ENCODE measurements at regions not wholly inside any gene's neighbourhood (a gene's known extent, or its start where the extent isn't known, plus 50 kb on each side); places are given as distances from the start of the nearest gene placed in this dataset.

DNA sequence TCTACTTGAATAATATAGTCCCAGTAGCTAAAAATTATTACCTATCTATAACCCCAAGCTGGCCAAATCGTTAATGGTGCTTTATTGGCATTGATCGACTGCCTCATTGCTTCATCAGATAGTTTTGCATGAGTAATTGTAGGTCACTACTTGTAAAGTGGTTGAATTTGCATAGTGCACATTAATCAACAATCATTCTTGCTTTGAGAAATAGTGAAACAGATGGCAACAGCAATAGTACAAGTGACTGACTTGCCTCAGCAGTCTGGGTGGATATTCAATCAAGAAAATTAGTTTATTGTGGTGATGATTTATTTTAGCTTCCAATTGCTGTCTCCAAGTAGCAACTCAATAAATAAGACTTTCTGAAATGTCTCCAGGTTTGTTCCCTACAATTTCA lies 117.8 kb upstream of the NRXN1 start:
- TF ChIP-seq, protein P1, sequence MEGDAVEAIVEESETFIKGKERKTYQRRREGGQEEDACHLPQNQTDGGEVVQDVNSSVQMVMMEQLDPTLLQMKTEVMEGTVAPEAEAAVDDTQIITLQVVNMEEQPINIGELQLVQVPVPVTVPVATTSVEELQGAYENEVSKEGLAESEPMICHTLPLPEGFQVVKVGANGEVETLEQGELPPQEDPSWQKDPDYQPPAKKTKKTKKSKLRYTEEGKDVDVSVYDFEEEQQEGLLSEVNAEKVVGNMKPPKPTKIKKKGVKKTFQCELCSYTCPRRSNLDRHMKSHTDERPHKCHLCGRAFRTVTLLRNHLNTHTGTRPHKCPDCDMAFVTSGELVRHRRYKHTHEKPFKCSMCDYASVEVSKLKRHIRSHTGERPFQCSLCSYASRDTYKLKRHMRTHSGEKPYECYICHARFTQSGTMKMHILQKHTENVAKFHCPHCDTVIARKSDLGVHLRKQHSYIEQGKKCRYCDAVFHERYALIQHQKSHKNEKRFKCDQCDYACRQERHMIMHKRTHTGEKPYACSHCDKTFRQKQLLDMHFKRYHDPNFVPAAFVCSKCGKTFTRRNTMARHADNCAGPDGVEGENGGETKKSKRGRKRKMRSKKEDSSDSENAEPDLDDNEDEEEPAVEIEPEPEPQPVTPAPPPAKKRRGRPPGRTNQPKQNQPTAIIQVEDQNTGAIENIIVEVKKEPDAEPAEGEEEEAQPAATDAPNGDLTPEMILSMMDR (IDR thresholded peaks at IDR 0.05), result no peak
- no peak for TF ChIP-seq POLR2A (IDR thresholded peaks at IDR 0.05)

Measured in Peyer's patch (tissue), 4 donors.